Muscle layer of duodenum (tissue), 2 donors: ENCODE measurements at regions not wholly inside any gene's neighbourhood (a gene's known extent, or its start where the extent isn't known, plus 50 kb on each side); places are given as distances from the start of the nearest gene placed in this dataset.

Source experiments
- H3K27ac ChIP-seq: one replicate; pipeline ENCODE4 v1.7.0; 2013; ENCODE audit warnings: mild to moderate bottlenecking, low read length
- H3K27me3 ChIP-seq: one replicate; pipeline ENCODE4 v1.7.0; 2013; ENCODE audit warnings: low read depth, mild to moderate bottlenecking, control low read depth, low read length
- H3K36me3 ChIP-seq, 2 donors: one replicate each; pipeline ENCODE4 v1.7.0; 2013; ENCODE audit warnings: low read length in 2 of 2, control low read depth in 1 of 2, mild to moderate bottlenecking in 1 of 2; ENCODE audit not compliant: insufficient read depth in 2 of 2, control insufficient read depth in 1 of 2
- H3K4me1 ChIP-seq, 2 donors: one replicate each; pipeline ENCODE4 v1.7.0; 2013; ENCODE audit warnings: low read length in 2 of 2, mild to moderate bottlenecking in 2 of 2, control low read depth in 1 of 2, moderate library complexity in 1 of 2; ENCODE audit not compliant: insufficient read depth in 2 of 2, control insufficient read depth in 1 of 2
- H3K4me3 ChIP-seq, 2 donors: one replicate each; pipeline ENCODE4 v1.7.0; 2013; ENCODE audit warnings: low read length in 2 of 2, low read depth in 1 of 2, mild to moderate bottlenecking in 1 of 2
- H3K9me3 ChIP-seq, 2 donors: one replicate each; pipeline ENCODE4 v1.7.0; 2013; ENCODE audit warnings: low read length in 2 of 2, control low read depth in 1 of 2, mild to moderate bottlenecking in 1 of 2; ENCODE audit not compliant: control insufficient read depth in 1 of 2
- donor health status: healthy.

DNA sequence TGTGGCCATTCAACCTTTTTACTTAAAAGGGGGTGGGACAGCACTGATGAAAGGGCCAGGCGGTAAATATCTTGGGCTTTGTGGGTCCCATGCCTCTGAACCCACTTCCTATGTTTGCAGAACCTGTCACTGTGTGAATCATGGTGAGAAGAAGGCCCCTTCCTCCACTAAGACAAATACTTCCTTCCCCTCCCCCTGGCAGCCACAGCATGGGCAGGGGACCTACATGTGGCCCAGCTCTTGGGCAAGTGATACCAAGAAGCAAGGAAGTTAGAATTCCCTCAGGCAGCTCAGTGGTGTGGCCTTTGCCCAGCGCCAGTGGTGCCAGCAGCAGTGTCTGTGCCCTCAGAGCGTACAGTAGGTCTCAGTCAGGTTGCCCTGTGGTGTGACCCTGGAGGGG, 168.6 kb downstream of the TRIM33 start:
- no peaks in the 10 kb centered on the region for H3K9me3 ChIP-seq

DNA sequence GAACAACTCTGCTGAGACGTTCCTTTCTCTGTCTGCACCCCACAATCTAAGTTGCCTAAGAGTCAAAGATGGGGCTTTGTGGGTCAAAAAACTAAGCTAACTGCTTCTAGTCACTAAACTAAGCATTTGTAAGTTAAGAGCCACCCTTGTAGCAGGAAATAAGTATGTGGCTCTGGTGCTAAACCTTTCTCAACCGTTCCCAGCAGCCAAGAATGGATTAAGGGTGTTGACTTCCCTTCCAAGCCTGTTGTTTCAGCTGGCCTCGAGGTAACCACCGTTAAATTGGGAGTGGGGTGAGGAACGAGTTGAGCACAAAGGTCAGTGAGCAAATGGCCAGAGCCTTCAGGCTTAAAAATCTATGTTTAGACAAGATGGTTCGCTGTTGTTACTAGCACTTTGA, 169.1 kb downstream of the TRIM33 start:
- H3K27me3 ChIP-seq: no peaks in the 10 kb centered on the region
- no peak overlapping the region for H3K27ac ChIP-seq
- peaks cover 0 to 6% of the 10 kb centered on the region in 2 donors for H3K4me1 ChIP-seq
- H3K36me3 ChIP-seq: no peaks in the 10 kb centered on the region
- no peaks in the 10 kb centered on the region for H3K9me3 ChIP-seq
- no peak overlapping the region for H3K4me3 ChIP-seq

More for the DNA sequence above, 168.6 kb downstream of the TRIM33 start:
- no peak overlapping the region for H3K4me3 ChIP-seq
- H3K36me3 ChIP-seq: no peaks in the 10 kb centered on the region
- H3K4me1 ChIP-seq: peaks cover 0 to 7% of the 10 kb centered on the region in 2 donors
- H3K27me3 ChIP-seq: no peaks in the 10 kb centered on the region
- H3K27ac ChIP-seq: no peak overlapping the region

DNA sequence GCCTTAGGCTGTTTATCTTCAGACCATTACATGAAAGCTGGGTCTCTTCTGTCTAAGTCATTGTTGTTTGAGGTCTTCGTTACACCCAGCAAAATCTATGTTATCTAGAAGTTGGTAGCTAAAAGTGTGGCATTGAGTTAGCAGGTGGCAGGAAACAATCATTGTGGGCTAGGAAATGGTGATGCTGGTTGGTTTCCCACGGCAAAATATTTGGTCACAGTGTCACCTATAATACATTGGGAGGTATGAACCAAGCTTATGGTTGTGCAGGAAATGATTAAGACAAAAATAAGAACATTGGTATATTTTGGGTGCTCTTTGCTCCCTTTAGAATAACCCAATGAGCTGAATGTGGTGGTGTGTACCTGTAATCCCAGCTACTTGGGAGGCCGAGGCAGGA, 169.7 kb downstream of the TRIM33 start:
- Histone ChIP-seq H3K4me1 (peaks cover 0 to 3% of the 10 kb centered on the region in 2 donors), H3K36me3 (no peaks in the 10 kb centered on the region), H3K27me3 (no peaks in the 10 kb centered on the region), H3K9me3 (no peaks in the 10 kb centered on the region), H3K4me3 (no peak overlapping the region), H3K27ac (no peak overlapping the region)

DNA sequence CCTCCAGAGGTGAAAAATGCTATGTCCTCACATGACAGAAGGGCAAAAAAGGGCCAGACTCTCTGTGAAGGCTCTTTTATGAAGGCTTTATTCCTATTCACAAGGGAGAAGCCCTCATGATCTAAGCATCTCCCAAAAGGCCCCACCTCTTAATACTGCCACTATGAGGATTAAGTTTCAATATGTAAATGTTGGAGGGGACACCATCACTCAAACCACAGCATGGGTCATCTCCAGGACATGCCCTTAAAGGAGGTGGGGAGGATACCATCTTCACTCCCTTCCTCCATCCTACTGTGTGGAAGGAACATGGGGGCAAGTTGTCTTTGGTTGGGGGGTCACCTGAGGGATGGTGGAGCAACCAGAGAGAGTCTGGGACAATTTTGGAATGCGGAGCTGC, 170.1 kb downstream of the TRIM33 start:
- Histone ChIP-seq H3K27ac (no peak overlapping the region), H3K4me3 (no peak overlapping the region), H3K27me3 (no peaks in the 10 kb centered on the region), H3K9me3 (no peaks in the 10 kb centered on the region), H3K4me1 (peaks cover 0 to under 1% of the 10 kb centered on the region in 2 donors), H3K36me3 (no peaks in the 10 kb centered on the region)

DNA sequence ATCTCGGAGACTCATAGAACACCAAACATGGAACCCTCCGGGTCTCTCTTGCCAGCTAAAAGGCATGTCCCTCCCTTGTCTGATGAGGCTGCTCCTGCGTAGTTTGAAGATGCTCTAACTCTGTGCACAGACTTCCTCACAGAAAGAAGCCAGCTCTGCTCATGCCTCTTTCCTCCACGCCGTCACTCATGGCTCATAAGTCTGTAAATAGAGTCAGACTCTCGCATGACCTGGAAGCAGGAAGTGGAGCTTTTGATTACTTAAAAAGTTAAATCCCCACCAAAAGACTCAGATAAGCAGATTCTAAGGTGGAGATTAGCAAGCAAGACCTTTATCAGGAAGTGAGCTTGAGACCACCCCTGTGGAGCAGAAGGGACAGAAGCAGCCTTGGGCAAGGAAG, 171.6 kb downstream of the TRIM33 start:
- H3K27ac ChIP-seq: no peak overlapping the region
- H3K4me1 ChIP-seq: no peaks in the 10 kb centered on the region
- no peaks in the 10 kb centered on the region for H3K36me3 ChIP-seq

DNA sequence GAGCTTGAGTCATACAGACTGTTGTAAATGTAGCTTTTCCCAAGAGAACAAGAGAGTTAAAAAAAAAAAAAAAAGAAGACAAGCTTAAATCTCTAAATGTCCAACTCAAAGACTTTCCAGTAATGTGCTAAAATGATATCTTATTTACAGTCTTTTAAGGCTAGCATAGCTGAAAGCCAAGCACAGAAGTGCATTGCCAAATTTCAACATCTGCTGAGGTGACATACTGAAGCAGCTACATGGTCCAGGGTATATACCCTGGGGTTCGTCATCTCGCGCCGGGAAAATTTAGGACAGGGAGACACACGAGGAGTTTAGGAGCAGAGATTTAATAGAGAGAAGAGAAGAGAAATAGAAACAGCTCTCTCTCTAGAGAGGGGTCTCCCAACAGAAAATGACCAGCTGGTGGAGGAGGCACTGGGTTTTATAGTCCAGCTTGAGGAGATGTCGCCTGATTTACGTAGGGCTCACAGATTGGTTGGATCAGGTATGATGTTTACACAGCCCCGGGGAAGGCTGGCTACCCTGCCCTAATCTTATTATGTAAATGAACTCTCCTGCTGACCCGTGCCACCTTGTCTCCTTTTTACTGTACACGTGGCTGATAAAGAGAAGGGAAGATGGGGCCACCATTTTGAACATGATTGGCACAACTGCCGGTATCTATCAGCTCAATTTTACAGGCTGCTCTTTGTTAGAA, 172.7 kb downstream of the TRIM33 start:
- no peaks in the 10 kb centered on the region for H3K27me3 ChIP-seq
- H3K9me3 ChIP-seq: no peaks in the 10 kb centered on the region
- no peaks in the 10 kb centered on the region for H3K36me3 ChIP-seq
- H3K4me3 ChIP-seq: no peak overlapping the region
- no peaks in the 10 kb centered on the region for H3K4me1 ChIP-seq
- no peak overlapping the region for H3K27ac ChIP-seq

More for the DNA sequence above, 171.6 kb downstream of the TRIM33 start:
- no peaks in the 10 kb centered on the region for H3K27me3 ChIP-seq
- H3K9me3 ChIP-seq: no peaks in the 10 kb centered on the region
- H3K4me3 ChIP-seq: no peak overlapping the region

DNA sequence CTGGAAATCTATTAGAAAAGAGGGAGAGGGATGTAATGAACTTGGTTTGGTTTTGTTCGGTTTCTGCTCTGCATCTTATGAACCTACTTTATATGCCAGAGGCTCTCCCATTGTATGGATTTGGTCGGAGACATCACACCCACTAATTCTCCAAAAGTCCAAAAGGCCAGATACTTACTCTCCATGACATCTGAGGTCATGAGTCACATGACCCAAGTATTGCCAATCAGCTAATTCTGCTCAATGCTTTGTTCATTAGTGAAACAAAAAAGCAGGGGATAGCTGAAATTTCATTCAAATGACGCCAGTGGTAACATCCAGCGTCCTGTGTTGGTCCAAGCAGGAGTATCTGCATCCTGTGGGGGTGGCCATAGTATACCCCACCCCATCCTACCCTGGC, 173.6 kb downstream of the TRIM33 start:
- H3K27me3 ChIP-seq: no peaks in the 10 kb centered on the region
- H3K9me3 ChIP-seq: no peaks in the 10 kb centered on the region
- no peak overlapping the region for H3K4me3 ChIP-seq
- H3K27ac ChIP-seq: no peak overlapping the region
- no peaks in the 10 kb centered on the region for H3K36me3 ChIP-seq
- H3K4me1 ChIP-seq: no peaks in the 10 kb centered on the region

DNA sequence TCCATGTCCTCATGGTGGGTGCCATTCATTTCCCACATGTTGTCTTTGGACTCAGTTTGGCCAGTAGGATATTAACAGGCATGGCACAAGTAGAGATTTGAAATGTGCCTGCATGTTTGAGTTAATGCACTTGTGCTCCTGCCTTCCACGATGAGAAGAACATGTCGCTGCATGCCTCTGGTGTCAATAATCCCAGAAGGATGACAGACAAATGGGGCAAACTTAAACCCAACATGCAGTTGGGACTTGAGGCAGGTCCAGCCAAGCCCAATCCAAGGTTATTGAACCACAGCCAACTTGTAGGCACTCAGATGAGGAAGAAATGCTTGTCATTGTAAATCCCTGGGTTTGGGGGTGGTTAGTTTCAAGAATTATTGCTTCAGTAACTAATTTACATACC, 174.6 kb downstream of the TRIM33 start:
- H3K27me3 ChIP-seq: no peaks in the 10 kb centered on the region
- no peaks in the 10 kb centered on the region for H3K36me3 ChIP-seq
- no peaks in the 10 kb centered on the region for H3K9me3 ChIP-seq
- no peaks in the 10 kb centered on the region for H3K4me1 ChIP-seq
- no peak overlapping the region for H3K27ac ChIP-seq
- H3K4me3 ChIP-seq: no peak overlapping the region

DNA sequence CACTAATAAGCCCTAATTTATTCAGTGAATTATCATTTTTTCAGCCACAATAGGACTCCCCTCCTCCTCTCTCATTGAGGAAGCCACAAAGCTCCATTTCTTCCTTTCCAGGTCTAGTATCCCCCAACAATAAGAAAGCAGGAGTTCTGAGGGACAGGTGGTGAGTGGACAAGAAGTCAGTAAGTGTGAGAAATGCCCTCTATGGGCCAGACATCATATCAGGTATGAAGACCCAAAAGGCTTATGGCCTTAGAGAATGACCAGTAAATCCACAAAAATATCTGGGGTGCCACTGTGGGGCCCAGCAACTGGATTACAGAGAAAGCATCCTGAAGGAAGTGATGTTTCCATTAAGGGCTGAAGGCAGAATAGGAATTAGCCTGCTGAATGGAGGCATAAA, 175.7 kb downstream of the TRIM33 start:
- Histone ChIP-seq H3K36me3 (no peaks in the 10 kb centered on the region), H3K4me3 (no peak overlapping the region), H3K27ac (no peak overlapping the region), H3K9me3 (no peaks in the 10 kb centered on the region), H3K27me3 (no peaks in the 10 kb centered on the region), H3K4me1 (no peaks in the 10 kb centered on the region)

DNA sequence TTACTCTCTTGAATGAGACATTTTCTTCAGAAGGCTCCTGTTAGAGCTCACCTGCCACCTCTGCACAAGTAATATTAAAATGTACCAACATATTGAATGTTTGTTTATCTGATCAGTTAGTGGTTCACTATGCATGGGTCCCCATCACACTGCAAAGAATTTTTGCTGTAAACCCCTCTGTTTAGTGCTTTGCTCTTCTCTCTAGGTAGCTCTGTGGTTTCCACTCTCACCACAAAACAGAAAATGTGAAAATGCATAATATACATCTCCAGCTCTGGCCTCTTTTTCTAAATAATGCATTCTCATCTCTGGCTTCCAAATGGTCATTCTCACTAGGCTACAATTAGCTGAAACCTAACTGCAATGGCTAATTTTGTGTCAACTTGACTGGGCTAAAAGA, 176.7 kb downstream of the TRIM33 start:
- Histone ChIP-seq H3K27me3 (no peaks in the 10 kb centered on the region), H3K4me1 (no peaks in the 10 kb centered on the region), H3K9me3 (no peaks in the 10 kb centered on the region), H3K27ac (no peak overlapping the region), H3K36me3 (no peaks in the 10 kb centered on the region), H3K4me3 (no peak overlapping the region)

DNA sequence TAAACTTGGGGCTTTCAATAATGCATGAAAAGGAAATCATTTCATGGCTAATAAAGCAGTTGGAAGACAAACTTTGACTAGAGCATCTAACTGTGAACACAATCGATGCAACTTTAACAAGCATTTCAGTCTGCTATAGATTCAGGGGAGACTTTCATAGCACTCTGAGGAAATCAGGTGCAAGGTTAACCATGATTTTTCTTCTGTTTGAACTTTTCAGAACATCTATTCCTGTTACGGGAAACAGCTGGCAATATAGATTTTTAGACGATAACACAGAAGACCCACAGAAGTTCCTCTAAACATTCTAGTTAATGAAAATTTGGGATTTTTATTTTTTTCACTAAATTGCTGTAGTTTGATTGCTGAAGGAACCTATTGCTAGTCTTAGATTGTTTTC, 177.3 kb downstream of the TRIM33 start:
- Histone ChIP-seq H3K27ac (no peak overlapping the region), H3K36me3 (no peaks in the 10 kb centered on the region), H3K4me1 (no peaks in the 10 kb centered on the region), H3K9me3 (no peaks in the 10 kb centered on the region), H3K4me3 (no peak overlapping the region), H3K27me3 (no peaks in the 10 kb centered on the region)

DNA sequence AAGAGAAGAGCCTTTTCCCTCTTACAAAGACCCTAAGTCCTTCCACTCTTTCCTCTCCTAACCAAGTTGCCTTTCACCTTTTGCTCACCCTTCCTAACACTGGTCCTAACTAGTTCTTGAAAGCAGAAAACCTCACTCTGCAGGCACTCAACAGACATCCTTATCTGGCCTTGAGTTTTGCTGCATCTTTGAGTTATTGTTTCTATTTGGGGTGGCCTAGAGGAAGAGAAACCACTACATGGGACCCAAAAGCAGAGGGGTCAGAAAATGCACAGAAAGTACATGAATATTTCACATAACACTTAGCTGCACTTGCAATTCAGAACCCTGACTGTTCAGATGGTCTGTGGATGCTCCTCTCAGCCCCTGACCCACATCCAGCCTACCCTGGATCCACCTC, 178.3 kb upstream of the SYT6 start:
- Histone ChIP-seq H3K27me3 (no peaks in the 10 kb centered on the region), H3K27ac (no peak overlapping the region), H3K4me1 (no peaks in the 10 kb centered on the region), H3K4me3 (no peak overlapping the region), H3K36me3 (no peaks in the 10 kb centered on the region), H3K9me3 (no peaks in the 10 kb centered on the region)
